ENCODE measurements at regions not wholly inside any gene's neighbourhood (a gene's known extent, or its start where the extent isn't known, plus 50 kb on each side); places are given as distances from the start of the nearest gene placed in this dataset.
A peak's percentile ranks its signal among the peaks of the same experiment; 100 is the strongest.

GRCh38 chr3:189446959-189447560, 184.1 kb upstream of the TP63 start:
- no peak for TF ChIP-seq CTCF (conservative IDR thresholded peaks at IDR 0.05; ENCODE audit: control insufficient read depth, insufficient read depth, low read depth, low read length)
- no peak overlapping the region for H3K4me3 ChIP-seq (ENCODE audit: control insufficient read depth, low read depth, low read length)
- no peak for DNase-seq (ENCODE audit: low read depth)

- no peak for TF ChIP-seq CTCF (conservative IDR thresholded peaks at IDR 0.05; ENCODE audit: control insufficient read depth, insufficient read depth, low read depth, low read length)
- DNase-seq (ENCODE audit: low read depth): no peak
- H3K4me3 ChIP-seq (ENCODE audit: control insufficient read depth, low read depth, low read length): no peak overlapping the region
Measured at GRCh38 chr3:189449084-189449483, 182.1 kb upstream of the TP63 start.

- no peak for DNase-seq (ENCODE audit: low read depth)
- no peak for TF ChIP-seq CTCF (conservative IDR thresholded peaks at IDR 0.05; ENCODE audit: control insufficient read depth, insufficient read depth, low read depth, low read length)
- no peak overlapping the region for H3K4me3 ChIP-seq (ENCODE audit: control insufficient read depth, low read depth, low read length)
Measured at GRCh38 chr3:189455009-189455408, 176.2 kb upstream of the TP63 start.

- DNase-seq (ENCODE audit: low read depth): no peak
- TF ChIP-seq CTCF (conservative IDR thresholded peaks at IDR 0.05; ENCODE audit: control insufficient read depth, insufficient read depth, low read depth, low read length): no peak
- H3K4me3 ChIP-seq (ENCODE audit: control insufficient read depth, low read depth, low read length): no peak overlapping the region
Measured at GRCh38 chr3:189455641-189456417, 175.4 kb upstream of the TP63 start.

- H3K4me3 ChIP-seq (ENCODE audit: control insufficient read depth, low read depth, low read length): no peak overlapping the region
- DNase-seq (ENCODE audit: low read depth): peak; percentile 35
- no peak for TF ChIP-seq CTCF (conservative IDR thresholded peaks at IDR 0.05; ENCODE audit: control insufficient read depth, insufficient read depth, low read depth, low read length)
Measured at GRCh38 chr3:189457201-189457607, 174.0 kb upstream of the TP63 start.

- no peak for TF ChIP-seq CTCF (conservative IDR thresholded peaks at IDR 0.05; ENCODE audit: control insufficient read depth, insufficient read depth, low read depth, low read length)
- no peak for DNase-seq (ENCODE audit: low read depth)
- no peak overlapping the region for H3K4me3 ChIP-seq (ENCODE audit: control insufficient read depth, low read depth, low read length)
Measured at GRCh38 chr3:189457631-189458412, 173.4 kb upstream of the TP63 start.
